ENCODE measurements at regions not wholly inside any gene's neighbourhood (a gene's known extent, or its start where the extent isn't known, plus 50 kb on each side); places are given as distances from the start of the nearest gene placed in this dataset.
A peak's percentile ranks its signal among the peaks of the same experiment; 100 is the strongest.

GRCh38 chr6:33863084-33863483 lies 59.3 kb upstream of the MLN start:
- H3K4me1 Mint-ChIP-seq (ENCODE audit: low read depth) = peaks cover 32% of the 10 kb centered on the region
- ChIA-PET POLR2A (no interaction called here), CTCF (no interaction called here)
- H3K9me3 Mint-ChIP-seq = peaks cover 4% of the 10 kb centered on the region
- no peak overlapping the region for H3K4me3 Mint-ChIP-seq
- H3K27me3 Mint-ChIP-seq = no peaks in the 10 kb centered on the region
- intact Hi-C loops (cut with micrococcal nuclease) = no loop called here
- no peaks in the 10 kb centered on the region for H3K36me3 Mint-ChIP-seq
- no peak overlapping the region for H3K27ac Mint-ChIP-seq
- DNase-seq = no peak

DNA sequence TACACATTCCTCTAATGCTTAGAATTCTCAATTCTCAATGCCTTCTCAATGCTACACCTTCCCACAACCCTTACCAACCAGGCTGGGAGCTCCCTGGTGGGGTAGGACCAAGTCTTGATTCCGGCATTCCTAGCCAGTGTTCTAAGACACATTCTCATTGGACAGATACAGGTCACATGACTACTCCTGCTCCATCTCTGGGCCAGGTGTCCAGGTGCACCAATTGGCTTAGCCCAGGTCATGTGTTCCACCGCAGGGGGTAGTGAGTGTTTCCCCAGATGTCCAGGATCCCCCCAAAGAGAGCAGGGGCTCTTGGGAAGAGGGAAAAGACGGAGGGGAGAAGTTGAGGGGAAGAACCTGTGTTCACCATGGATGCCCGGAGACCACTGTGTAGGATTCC lies 58.7 kb upstream of the MLN start:
- ChIA-PET CTCF (no interaction called here), POLR2A (no interaction called here)
- no peak overlapping the region for H3K27ac Mint-ChIP-seq
- H3K4me3 Mint-ChIP-seq = no peak overlapping the region
- no peaks in the 10 kb centered on the region for H3K36me3 Mint-ChIP-seq
- intact Hi-C loops (cut with micrococcal nuclease) = no loop called here
- H3K4me1 Mint-ChIP-seq (ENCODE audit: low read depth) = peaks cover 35% of the 10 kb centered on the region
- H3K9me3 Mint-ChIP-seq = peaks cover 4% of the 10 kb centered on the region
- no peaks in the 10 kb centered on the region for H3K27me3 Mint-ChIP-seq
- DNase-seq = no peak

GRCh38 chr6:33861722-33862121 lies 57.9 kb upstream of the MLN start:
- ChIA-PET POLR2A (interaction anchor here (1.2 to 1.3 kb wide), 2 partner anchors 53 to 74 kb away, joined by 3 to 4 read pairs; no protein-coding TSS in a partner anchor), CTCF (interaction anchor here (0.9 to 1.2 kb wide), 2 partner anchors 22 to 166 kb away, joined by 3 read pairs; no protein-coding TSS in a partner anchor)
- Mint-ChIP-seq H3K4me3 (no peak overlapping the region), H3K36me3 (no peaks in the 10 kb centered on the region), H3K4me1 (ENCODE audit: low read depth) (peaks cover 42% of the 10 kb centered on the region), H3K27me3 (no peaks in the 10 kb centered on the region), H3K9me3 (peaks cover 4% of the 10 kb centered on the region), H3K27ac (no peak overlapping the region)
- intact Hi-C loops (cut with micrococcal nuclease) = loop anchor here (2.0 kb wide), 1 partner anchor 43 kb away; no protein-coding TSS in a partner anchor
- peak; percentile 33 for DNase-seq

DNA sequence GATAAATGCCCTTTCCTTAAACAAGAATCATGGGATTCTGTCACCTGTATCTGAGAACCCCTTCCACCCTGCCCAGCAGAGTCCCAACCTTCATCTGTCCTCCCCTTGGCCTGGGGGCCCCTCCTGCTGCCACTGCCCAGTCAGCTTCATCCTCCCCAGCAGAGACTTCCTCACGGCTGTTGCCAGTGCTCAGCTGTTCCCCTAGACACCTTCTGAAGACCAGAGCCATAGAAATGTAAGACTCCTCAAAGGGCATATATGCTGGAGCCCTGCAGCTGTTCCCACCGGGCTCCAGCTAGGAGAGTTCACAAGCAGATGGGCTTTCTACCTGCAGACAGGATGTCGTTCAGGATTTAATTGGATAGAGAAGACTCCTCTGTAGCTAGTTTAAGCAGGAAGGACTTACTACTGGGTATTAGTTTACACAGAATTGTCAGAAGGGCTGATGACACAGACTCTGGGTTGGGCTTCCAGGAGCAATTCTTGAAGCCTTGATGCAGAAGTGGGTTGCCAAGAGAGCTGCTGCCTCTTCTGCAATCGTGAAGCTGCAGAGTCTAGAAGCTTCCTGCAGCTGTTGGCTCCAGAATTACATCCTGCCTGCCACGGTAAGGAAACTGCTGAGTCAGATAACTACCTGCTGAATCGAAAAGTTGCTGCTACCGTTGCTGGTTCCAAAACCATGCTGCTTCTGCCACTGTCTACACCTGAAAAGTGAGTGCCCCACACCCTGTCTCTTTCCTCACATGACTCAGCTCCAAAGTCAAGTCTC lies 57.1 kb upstream of the MLN start:
- peak overlapping the region; percentile 33 for H3K27ac Mint-ChIP-seq
- H3K36me3 Mint-ChIP-seq = no peaks in the 10 kb centered on the region
- no peaks in the 10 kb centered on the region for H3K27me3 Mint-ChIP-seq
- CTCF ChIA-PET = interaction anchor here (0.9 to 1.2 kb wide), 2 partner anchors 21 to 167 kb away, joined by 3 read pairs; no protein-coding TSS in a partner anchor
- H3K4me3 Mint-ChIP-seq = no peak overlapping the region
- peak; percentile 64 for DNase-seq
- H3K4me1 Mint-ChIP-seq (ENCODE audit: low read depth) = peaks cover 50% of the 10 kb centered on the region
- POLR2A ChIA-PET = interaction anchor here (1.2 to 1.3 kb wide), 2 partner anchors 54 to 73 kb away, joined by 3 to 4 read pairs; no protein-coding TSS in a partner anchor
- intact Hi-C loops (cut with micrococcal nuclease) = loop anchor here (2.0 kb wide), 1 partner anchor 44 kb away; no protein-coding TSS in a partner anchor
- peaks cover 2% of the 10 kb centered on the region for H3K9me3 Mint-ChIP-seq

DNA sequence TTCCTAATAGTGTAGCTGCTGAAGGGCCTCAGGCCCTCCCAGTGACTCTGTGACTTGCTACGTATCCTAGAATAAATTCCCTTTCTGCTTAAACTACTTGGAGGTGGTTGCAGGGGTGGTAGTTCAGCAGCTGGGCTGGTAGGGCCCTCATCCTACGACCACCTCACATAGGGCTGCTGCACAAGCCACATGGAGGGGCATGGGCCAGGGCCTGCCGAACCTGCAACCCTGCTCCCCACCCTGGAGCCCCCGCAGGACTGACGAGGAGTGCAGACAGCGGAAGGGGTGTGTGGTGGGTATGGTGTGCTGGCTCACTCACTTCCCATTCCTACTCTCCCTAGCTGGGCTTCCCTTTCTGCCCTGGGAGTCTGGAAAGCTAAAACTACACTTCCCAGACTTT lies 56.2 kb upstream of the MLN start:
- Mint-ChIP-seq H3K4me3 (no peak overlapping the region), H3K4me1 (ENCODE audit: low read depth) (peaks cover 58% of the 10 kb centered on the region), H3K27me3 (no peaks in the 10 kb centered on the region), H3K36me3 (no peaks in the 10 kb centered on the region), H3K9me3 (no peaks in the 10 kb centered on the region), H3K27ac (no peak overlapping the region)
- intact Hi-C loops (cut with micrococcal nuclease) = loop anchor here (2.0 kb wide), 1 partner anchor 45 kb away; no protein-coding TSS in a partner anchor
- ChIA-PET POLR2A (no interaction called here), CTCF (no interaction called here)
- DNase-seq = no peak

DNA sequence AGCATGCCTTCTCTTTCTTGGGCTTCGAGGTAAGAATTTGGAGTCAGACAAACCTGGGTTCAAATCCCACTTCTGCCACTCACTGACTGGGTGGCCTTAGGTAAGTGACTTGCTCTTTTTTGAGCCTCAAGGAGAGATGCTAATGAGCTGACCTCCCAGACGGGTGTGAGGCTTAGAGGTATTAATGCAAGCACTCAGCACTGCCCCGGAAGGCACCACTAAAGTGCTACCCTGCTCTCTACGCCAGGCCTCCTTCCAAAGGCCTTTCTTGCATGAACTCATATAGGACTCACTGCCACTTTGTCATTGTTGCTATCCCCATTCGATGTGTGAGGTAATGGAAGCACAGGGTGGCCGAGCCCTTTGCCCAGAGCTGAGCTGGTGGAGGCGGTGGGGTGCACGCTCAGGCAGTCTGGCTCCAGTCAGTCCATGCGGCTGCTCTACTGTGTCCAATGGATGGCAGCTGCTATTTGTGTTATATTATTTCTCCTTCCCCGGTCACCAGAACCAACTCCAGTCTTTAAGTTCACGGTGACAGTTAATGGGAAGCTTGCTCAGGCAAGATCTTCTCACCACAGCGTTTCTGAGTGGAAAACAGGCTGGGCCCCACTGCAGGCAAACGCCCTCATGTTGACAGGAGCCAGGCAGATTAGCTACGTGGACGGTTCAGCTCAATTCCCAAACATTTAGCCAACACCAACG lies 55.2 kb upstream of the MLN start:
- Mint-ChIP-seq H3K4me1 (ENCODE audit: low read depth) (peaks cover 49% of the 10 kb centered on the region), H3K27ac (no peak overlapping the region), H3K27me3 (peaks cover 3% of the 10 kb centered on the region), H3K4me3 (no peak overlapping the region), H3K36me3 (no peaks in the 10 kb centered on the region), H3K9me3 (no peaks in the 10 kb centered on the region)
- intact Hi-C loops (cut with micrococcal nuclease) = loop anchor here (5.0 kb wide), 1 partner anchor 168 kb away; no protein-coding TSS in a partner anchor
- DNase-seq = no peak
- ChIA-PET CTCF (interaction anchor here (0.8 kb wide), 1 partner anchor 88 kb away, joined by 3 read pairs; no protein-coding TSS in a partner anchor), POLR2A (interaction anchor here (1.1 kb wide), 1 partner anchor 17 kb away, joined by 4 read pairs; no protein-coding TSS in a partner anchor)

- H3K27ac Mint-ChIP-seq = no peak overlapping the region
- H3K4me3 Mint-ChIP-seq = no peak overlapping the region
- peaks cover 3% of the 10 kb centered on the region for H3K27me3 Mint-ChIP-seq
- ChIA-PET CTCF (interaction anchor here (1.5 to 2.2 kb wide), 2 partner anchors 18 to 87 kb away, joined by 7 to 8 read pairs; no protein-coding TSS in a partner anchor), POLR2A (interaction anchor here (1.1 kb wide), 1 partner anchor 16 kb away, joined by 4 read pairs; no protein-coding TSS in a partner anchor)
- H3K4me1 Mint-ChIP-seq (ENCODE audit: low read depth) = peaks cover 46% of the 10 kb centered on the region
- no peak for DNase-seq
- no peaks in the 10 kb centered on the region for H3K36me3 Mint-ChIP-seq
- H3K9me3 Mint-ChIP-seq = no peaks in the 10 kb centered on the region
- intact Hi-C loops (cut with micrococcal nuclease) = loop anchor here (5.0 kb wide), 1 partner anchor 169 kb away; no protein-coding TSS in a partner anchor
These were observed 54.2 kb upstream of the MLN start for GRCh38 chr6:33857932-33858475.

GRCh38 chr6:33857093-33857931 lies 53.5 kb upstream of the MLN start:
- ChIA-PET POLR2A (interaction anchor here (1.1 kb wide), 1 partner anchor 15 kb away, joined by 4 read pairs; no protein-coding TSS in a partner anchor), CTCF (interaction anchor here (1.5 to 2.2 kb wide), 2 partner anchors 17 to 86 kb away, joined by 7 to 8 read pairs; no protein-coding TSS in a partner anchor)
- Mint-ChIP-seq H3K36me3 (no peaks in the 10 kb centered on the region), H3K27me3 (peaks cover 4% of the 10 kb centered on the region), H3K27ac (no peak overlapping the region), H3K9me3 (no peaks in the 10 kb centered on the region), H3K4me3 (no peak overlapping the region), H3K4me1 (ENCODE audit: low read depth) (peaks cover 46% of the 10 kb centered on the region)
- intact Hi-C loops (cut with micrococcal nuclease) = loop anchor here (5.0 kb wide), 1 partner anchor 170 kb away; no protein-coding TSS in a partner anchor
- no peak for DNase-seq

- no peaks in the 10 kb centered on the region for H3K36me3 Mint-ChIP-seq
- H3K4me3 Mint-ChIP-seq = no peak overlapping the region
- ChIA-PET POLR2A (interaction anchor here (1.2 kb wide), 1 partner anchor 326 kb away, joined by 4 read pairs; no protein-coding TSS in a partner anchor), CTCF (interaction anchor here (1.5 to 2.2 kb wide), 2 partner anchors 16 to 85 kb away, joined by 7 to 8 read pairs; no protein-coding TSS in a partner anchor)
- no peaks in the 10 kb centered on the region for H3K9me3 Mint-ChIP-seq
- intact Hi-C loops (cut with micrococcal nuclease) = loop anchor here (5.0 kb wide), 1 partner anchor 171 kb away; no protein-coding TSS in a partner anchor
- H3K27ac Mint-ChIP-seq = peak overlapping the region; percentile 8
- H3K4me1 Mint-ChIP-seq (ENCODE audit: low read depth) = peaks cover 40% of the 10 kb centered on the region
- peaks cover 4% of the 10 kb centered on the region for H3K27me3 Mint-ChIP-seq
- peak; percentile 91 for DNase-seq
These were observed 52.9 kb upstream of the MLN start for GRCh38 chr6:33856655-33857054.

- no peak for DNase-seq
- ChIA-PET POLR2A (interaction anchor here (1.1 to 1.2 kb wide), 3 partner anchors 11 to 327 kb away, joined by 4 read pairs; no protein-coding TSS in a partner anchor), CTCF (interaction anchor here (0.7 to 2.2 kb wide), 2 partner anchors 72 to 85 kb away, joined by 3 to 8 read pairs; no protein-coding TSS in a partner anchor)
- peaks cover 4% of the 10 kb centered on the region for H3K27me3 Mint-ChIP-seq
- no peaks in the 10 kb centered on the region for H3K36me3 Mint-ChIP-seq
- H3K4me3 Mint-ChIP-seq = no peak overlapping the region
- peaks cover 34% of the 10 kb centered on the region for H3K4me1 Mint-ChIP-seq (ENCODE audit: low read depth)
- intact Hi-C loops (cut with micrococcal nuclease) = loop anchor here (5.0 kb wide), 1 partner anchor 171 kb away; no protein-coding TSS in a partner anchor
- H3K9me3 Mint-ChIP-seq = no peaks in the 10 kb centered on the region
- no peak overlapping the region for H3K27ac Mint-ChIP-seq
These were observed 52.3 kb upstream of the MLN start for GRCh38 chr6:33856031-33856590.
